Ascending aorta (tissue), 2 donors: ENCODE measurements at regions not wholly inside any gene's neighbourhood (a gene's known extent, or its start where the extent isn't known, plus 50 kb on each side); places are given as distances from the start of the nearest gene placed in this dataset.

Source experiments
- DNase-seq, 2 donors: peaks; one replicate each; pipeline ENCODE4 v3.0.0-alpha.2; 2019; ENCODE audit warnings: low spot score in 2 of 2
- H3K27ac ChIP-seq, 2 donors: fragments of 200-600 bp; sonication (generic); one replicate each; pipeline ENCODE4 v1.5.1; 2016 to 2017; ENCODE audit warnings: mild to moderate bottlenecking in 1 of 2
- H3K27me3 ChIP-seq: fragments of 200-600 bp; sonication (generic); one replicate; pipeline ENCODE4 v1.5.1; 2017
- H3K36me3 ChIP-seq, 2 donors: fragments of 200-600 bp; sonication (generic); one replicate each; pipeline ENCODE4 v1.5.1; 2016
- H3K4me1 ChIP-seq, 2 donors: fragments of 200-600 bp; sonication (generic); one replicate each; pipeline ENCODE4 v1.5.1; 2016 to 2017; ENCODE audit warnings: mild to moderate bottlenecking in 1 of 2
- H3K4me3 ChIP-seq, 2 donors: fragments of 200-600 bp; sonication (generic); one replicate each; pipeline ENCODE4 v1.5.1; 2016 to 2017; ENCODE audit warnings: mild to moderate bottlenecking in 1 of 2
- H3K9me3 ChIP-seq, 2 donors: fragments of 200-600 bp; sonication (generic); one replicate each; pipeline ENCODE4 v1.5.1; 2016
- CTCF ChIP-seq, 3 experiments: fragments of 200-600 bp in 2 of 3; fragments of 450-650 bp in 1 of 3; sonication (generic) in 2 of 3; IDR thresholded peaks; one replicate each; pipeline ENCODE4 v1.5.1; 2016 to 2019; ENCODE audit warnings: antibody characterized with exemption in 3 of 3, mild to moderate bottlenecking in 1 of 3, moderate library complexity in 1 of 3
- intact Hi-C: fragments of 100-400 bp; cut with DNase I; formaldehyde crosslinking; loops from one replicate; pipeline ENCODE4 v1.15.1; 2023

- no peak for TF ChIP-seq CTCF (IDR thresholded peaks at IDR 0.05)
- Histone ChIP-seq H3K4me1 (peaks cover 0 to under 1% of the 10 kb centered on the region in 2 donors), H3K36me3 (no peaks in the 10 kb centered on the region), H3K27me3 (no peaks in the 10 kb centered on the region), H3K9me3 (peaks cover 9 to 18% of the 10 kb centered on the region in 2 donors), H3K4me3 (no peak overlapping the region), H3K27ac (no peak overlapping the region)
- intact Hi-C loops = no loop called here
- DNase-seq = no peak
These were observed 152.1 kb upstream of the ID2 start for GRCh38 chr2:8529706-8530277.

- H3K27me3 ChIP-seq = no peaks in the 10 kb centered on the region
- no peak overlapping the region for H3K4me3 ChIP-seq
- H3K4me1 ChIP-seq = peaks cover 9 to 13% of the 10 kb centered on the region in 2 donors
- H3K27ac ChIP-seq = no peak overlapping the region
- intact Hi-C loops = no loop called here
- TF ChIP-seq CTCF (IDR thresholded peaks at IDR 0.05) = no peak
- no peaks in the 10 kb centered on the region for H3K36me3 ChIP-seq
- no peak for DNase-seq
- H3K9me3 ChIP-seq = peaks cover 9 to 18% of the 10 kb centered on the region in 2 donors
These were observed 150.4 kb upstream of the ID2 start for GRCh38 chr2:8531481-8531880.

- H3K27me3 ChIP-seq = no peaks in the 10 kb centered on the region
- H3K36me3 ChIP-seq = no peaks in the 10 kb centered on the region
- peaks cover 9 to 18% of the 10 kb centered on the region in 2 donors for H3K9me3 ChIP-seq
- intact Hi-C loops = no loop called here
- no peak overlapping the region for H3K4me3 ChIP-seq
- peaks cover 9 to 14% of the 10 kb centered on the region in 2 donors for H3K4me1 ChIP-seq
- H3K27ac ChIP-seq = no peak overlapping the region
- no peak for TF ChIP-seq CTCF (IDR thresholded peaks at IDR 0.05)
- no peak for DNase-seq
These were observed 149.4 kb upstream of the ID2 start for GRCh38 chr2:8532438-8532837.

GRCh38 chr2:8533923-8534322, 147.9 kb upstream of the ID2 start:
- H3K36me3 ChIP-seq = no peaks in the 10 kb centered on the region
- peak overlapping the region; percentile 2 to 60 for H3K27ac ChIP-seq
- H3K4me3 ChIP-seq = no peak overlapping the region
- intact Hi-C loops = no loop called here
- no peaks in the 10 kb centered on the region for H3K27me3 ChIP-seq
- H3K4me1 ChIP-seq = peaks cover 9 to 16% of the 10 kb centered on the region in 2 donors
- no peak for DNase-seq
- H3K9me3 ChIP-seq = peaks cover 9 to 18% of the 10 kb centered on the region in 2 donors
- no peak for TF ChIP-seq CTCF (IDR thresholded peaks at IDR 0.05)

GRCh38 chr2:8534386-8534728, 147.5 kb upstream of the ID2 start:
- no peak for DNase-seq
- Histone ChIP-seq H3K4me3 (no peak overlapping the region), H3K4me1 (peaks cover 9 to 16% of the 10 kb centered on the region in 2 donors), H3K27ac (peak overlapping the region; percentile 2 to 60), H3K36me3 (no peaks in the 10 kb centered on the region), H3K27me3 (no peaks in the 10 kb centered on the region), H3K9me3 (peaks cover 9 to 18% of the 10 kb centered on the region in 2 donors)
- intact Hi-C loops = no loop called here
- no peak for TF ChIP-seq CTCF (IDR thresholded peaks at IDR 0.05)
